K562 (cell line): ENCODE measurements at regions not wholly inside any gene's neighbourhood (a gene's known extent, or its start where the extent isn't known, plus 50 kb on each side); places are given as distances from the start of the nearest gene placed in this dataset.

ENCODE experiments used
- ATAC-seq: fragments of 200-7000 bp; cut with Tn5 transposase; 3 replicates; pipeline ENCODE4 v1.9.1; 2020; ENCODE audit warnings: moderate library complexity
- BruUV-seq: library from RNA; stranded (reverse); fragments of 400-500 nt; replicated peaks from 2 replicates; lab custom pipeline; 2021; lab: Mats Ljungman, UMichigan
- CTCF ChIA-PET: fragments of 300-600 bp; formaldehyde crosslinking; extraction: SDS; loops from one replicate; lab custom pipeline; 2021; ENCODE audit warnings: low intra/inter-chr PET ratio; lab: Yijun Ruan, JAX
- POLR2A ChIA-PET: fragments of 300-600, 350-650 bp; sonication (Branson Sonifier 250); formaldehyde crosslinking; extraction: SDS; loops from one replicate; lab custom pipeline; 2021; ENCODE audit warnings: antibody characterized with exemption, inconsistent platforms; lab: Yijun Ruan, JAX
- DNase-seq, 4 experiments: peaks; one replicate each; pipeline versions ENCODE4 v3.0.0 to v3.0.0-alpha.2; 2011 to 2018; ENCODE audit warnings: low spot score in 3 of 4, mixed read lengths in 3 of 4; ENCODE audit errors: extremely low read depth in 1 of 4
- FAIRE-seq: peaks from 2 replicates; lab custom pipeline; 2011; peaks lifted over from hg19 to GRCh38; lab: Jason Lieb, UNC
- H2AFZ ChIP-seq: 2 replicates; pipeline ENCODE4 v1.6.0; 2011; ENCODE audit warnings: low read depth, low read length, control low read depth, inconsistent platforms
- H3K27ac ChIP-seq: fragments of 200-600 bp; 3 replicates; pipeline ENCODE4 v1.8.0; 2011; ENCODE audit warnings: low read depth, mild to moderate bottlenecking, control low read depth, inconsistent platforms, low read length, moderate library complexity, mixed read lengths; ENCODE audit errors: extremely low read depth
- H3K27me3 ChIP-seq, 2 experiments: fragments of 300-600 bp in 1 of 2; 2 replicates in 1 of 2; 3 replicates in 1 of 2; pipeline versions ENCODE4 v1.6.0 to v1.8.0; 2011; ENCODE audit warnings: inconsistent platforms in 2 of 2, low read length in 2 of 2, mild to moderate bottlenecking in 1 of 2, mixed read lengths in 1 of 2, moderate library complexity in 1 of 2; ENCODE audit not compliant: control insufficient read depth in 2 of 2, insufficient read depth in 2 of 2
- H3K36me3 ChIP-seq: fragments of 300-600 bp; 3 replicates; pipeline ENCODE4 v1.8.0; 2011; ENCODE audit warnings: mild to moderate bottlenecking, low read length, inconsistent platforms; ENCODE audit not compliant: control insufficient read depth, insufficient read depth
- H3K4me1 ChIP-seq, 2 experiments: fragments of 200-600 bp in 1 of 2; replicated peaks in 1 of 2; 2 replicates in 1 of 2; 3 replicates in 1 of 2; pipeline versions ENCODE4 v1.5.1 to v1.8.0; 2011; ENCODE audit warnings: inconsistent platforms in 2 of 2, low read length in 2 of 2, mild to moderate bottlenecking in 1 of 2, mixed read lengths in 1 of 2, moderate library complexity in 1 of 2; ENCODE audit not compliant: control insufficient read depth in 2 of 2, insufficient read depth in 2 of 2
- H3K4me2 ChIP-seq: 2 replicates; pipeline ENCODE4 v1.6.1; 2011; ENCODE audit warnings: low read length, control low read depth, inconsistent platforms, mixed read lengths; ENCODE audit not compliant: insufficient read depth
- H3K4me3 ChIP-seq: fragments of 200-600 bp; sonication (generic), shearing (Covaris generic); 2 replicates; pipeline ENCODE4 v1.5.1; 2016; ENCODE audit warnings: control low read depth, inconsistent platforms
- H3K79me2 ChIP-seq: fragments of 200-600 bp; 3 replicates; pipeline ENCODE4 v1.8.0; 2011; ENCODE audit warnings: low read length, inconsistent platforms; ENCODE audit not compliant: control insufficient read depth, insufficient read depth
- H3K9ac ChIP-seq, 2 experiments: 2 replicates each; pipeline versions ENCODE4 v1.6.0 to v1.6.1; 2011; ENCODE audit warnings: low read depth in 2 of 2, low read length in 2 of 2, control low read depth in 1 of 2, inconsistent platforms in 1 of 2, mild to moderate bottlenecking in 1 of 2, mixed read lengths in 1 of 2; ENCODE audit not compliant: insufficient read depth in 1 of 2
- H3K9me1 ChIP-seq: one replicate; pipeline ENCODE4 v1.6.0; 2011; ENCODE audit warnings: inconsistent platforms, mild to moderate bottlenecking, low read length, moderate library complexity; ENCODE audit not compliant: control insufficient read depth, insufficient read depth
- H3K9me3 ChIP-seq: replicated peaks from 2 replicates; pipeline ENCODE4 v1.5.1; 2011; ENCODE audit warnings: low read depth, low read length, inconsistent platforms; ENCODE audit not compliant: control insufficient read depth, insufficient read depth
- H4K20me1 ChIP-seq: replicated peaks from 2 replicates; pipeline ENCODE4 v1.6.1; 2011; ENCODE audit warnings: low read length, inconsistent platforms, mixed read lengths; ENCODE audit not compliant: control insufficient read depth, insufficient read depth
- ARID3A ChIP-seq: IDR thresholded peaks from 2 replicates; pipeline ENCODE4 v1.6.1; 2012; ENCODE audit warnings: low read depth, low read length, improper control_type of control experiment, borderline replicate concordance
- BACH1 ChIP-seq: fragments of 200-800 bp; sonication (Bioruptor generic); IDR thresholded peaks from 2 replicates; pipeline ENCODE4 v1.6.1; 2016; ENCODE audit warnings: missing genetic modification characterization, missing compliant biosample characterization
- DACH1 ChIP-seq: fragments of 450-650 bp; IDR thresholded peaks from 2 replicates; pipeline ENCODE4 v1.6.1; 2018; ENCODE audit not compliant: partially characterized antibody
- DIDO1 ChIP-seq: fragments of 450-650 bp; IDR thresholded peaks from 2 replicates; pipeline ENCODE4 v1.6.1; 2016; ENCODE audit warnings: low read depth, missing biosample characterization, missing genetic modification characterization
- HMGXB4 ChIP-seq: sonication (generic); formaldehyde crosslinking; IDR thresholded peaks from 2 replicates; pipeline ENCODE4 v1.8.1; 2023; ENCODE audit warnings: mild to moderate bottlenecking, missing genetic modification reagents
- L3MBTL2 ChIP-seq: fragments of 450-650 bp; IDR thresholded peaks from 2 replicates; pipeline ENCODE4 v1.6.1; 2016; ENCODE audit warnings: mild to moderate bottlenecking, moderate library complexity
- NFRKB ChIP-seq: fragments of 450-650 bp; IDR thresholded peaks from 2 replicates; pipeline ENCODE4 v1.6.1; 2016; ENCODE audit warnings: low read depth
- PTRF ChIP-seq: fragments of 450-650 bp; IDR thresholded peaks from 2 replicates; pipeline ENCODE4 v1.6.1; 2016; ENCODE audit warnings: mild to moderate bottlenecking, missing genetic modification characterization, missing compliant biosample characterization
- PURB ChIP-seq: sonication (generic); formaldehyde crosslinking; IDR thresholded peaks from 2 replicates; pipeline ENCODE4 v1.9.0; 2021; ENCODE audit warnings: low read depth, mild to moderate bottlenecking, missing genetic modification reagents
- PYGO2 ChIP-seq: fragments of 450-650 bp; IDR thresholded peaks from 2 replicates; pipeline ENCODE4 v1.6.1; 2016; ENCODE audit warnings: mild to moderate bottlenecking, missing genetic modification characterization, moderate library complexity, missing compliant biosample characterization
- SAFB ChIP-seq: fragments of 200-400 bp; formaldehyde crosslinking; IDR thresholded peaks from 2 replicates; pipeline ENCODE4 v1.6.1; 2017; ENCODE audit warnings: low read depth, low read length, borderline replicate concordance
- SRSF9 ChIP-seq: fragments of 200-400 bp; formaldehyde crosslinking; IDR thresholded peaks from 2 replicates; pipeline ENCODE4 v1.6.1; 2017; ENCODE audit warnings: low read depth, low read length, borderline replicate concordance
- STAT5B ChIP-seq: fragments of 250-450 bp; sonication (Bioruptor Pico); IDR thresholded peaks from 2 replicates; pipeline ENCODE4 v1.8.0; 2021; ENCODE audit warnings: mild to moderate bottlenecking, inconsistent platforms
- ZBTB17 ChIP-seq: fragments of 450-650 bp; formaldehyde crosslinking; IDR thresholded peaks from 2 replicates; pipeline ENCODE4 v1.4.0; 2020; ENCODE audit warnings: mild to moderate bottlenecking
- ZBTB34 ChIP-seq: fragments of 250-450 bp; sonication (Bioruptor Pico); IDR thresholded peaks from 2 replicates; pipeline ENCODE4 v1.8.0; 2021; ENCODE audit warnings: mild to moderate bottlenecking, moderate library complexity
- ZFX ChIP-seq: sonication (generic); formaldehyde crosslinking; IDR thresholded peaks from 2 replicates; pipeline ENCODE4 v1.8.0; 2022; ENCODE audit warnings: mild to moderate bottlenecking, missing genetic modification reagents, moderate library complexity
- ZNF764 ChIP-seq: fragments of 250-450 bp; sonication (Bioruptor Pico); IDR thresholded peaks from 2 replicates; pipeline ENCODE4 v1.4.0; 2020; ENCODE audit warnings: low read depth, mild to moderate bottlenecking, moderate library complexity
- WGBS: fragments of 100-300 bp; shearing (Covaris generic); methylation state at CpG from one replicate; pipeline ENCODE4 v1.1.6; 2016; ENCODE audit warnings: low coverage, mixed read lengths; ENCODE audit not compliant: insufficient coverage; ENCODE audit errors: missing lambda C conversion rate; 5-methylcytosine and 5-hydroxymethylcytosine counted together
- in situ Hi-C: fragments of 300-500 bp; cut with MboI; formaldehyde crosslinking; loops from 4 replicates; pipeline ENCODE4 v1.15.0; 2018; ENCODE audit warnings: inconsistent platforms, mixed read lengths
- intact Hi-C: fragments of 100-400 bp; cut with micrococcal nuclease; formaldehyde crosslinking; loops from 2 replicates; pipeline ENCODE4 v1.14.2; 2022
- TF ChIP-seq, protein P1 (sequence below), 2 experiments: IDR thresholded peaks; 2 replicates each; pipeline ENCODE4 v1.6.1; 2011; ENCODE audit warnings: borderline replicate concordance in 1 of 2, control low read depth in 1 of 2, low read depth in 1 of 2, low read length in 1 of 2, mild to moderate bottlenecking in 1 of 2, mixed read lengths in 1 of 2, moderate library complexity in 1 of 2; ENCODE audit not compliant: insufficient read depth in 1 of 2, insufficient read length in 1 of 2, poor library complexity in 1 of 2, severe bottlenecking in 1 of 2; ENCODE audit errors: extremely low read depth in 1 of 2

DNA sequence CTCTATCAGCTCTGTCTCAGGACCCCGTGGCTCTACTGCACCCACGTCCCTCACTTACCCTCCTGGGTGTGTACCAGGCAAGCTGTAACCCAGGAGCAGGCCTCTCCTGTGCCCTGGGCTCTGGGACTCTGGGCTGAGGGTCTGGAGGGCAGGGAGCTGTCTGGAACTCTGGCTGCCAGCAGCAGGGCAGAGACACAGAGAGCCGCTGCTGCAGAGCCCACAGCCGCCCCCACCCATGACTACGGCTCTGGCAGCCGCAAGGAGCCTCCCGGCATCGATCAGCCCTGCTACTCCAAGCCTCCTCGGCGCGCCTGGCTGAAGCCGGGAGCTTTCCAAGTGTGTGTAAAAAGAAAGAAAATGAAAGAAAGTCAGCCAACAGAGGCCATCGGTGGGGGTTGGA, 103.7 kb upstream of the ATP2B2 start:
- H3K27me3 ChIP-seq, result peaks cover 0 to 9% of the 10 kb centered on the region in 2 experiments; a peak in 2 of 5 replicates
- CTCF ChIA-PET, result interaction anchor here (0.6 kb wide), 1 partner anchor 434 kb away, joined by 3 read pairs; no protein-coding TSS in a partner anchor
- no peak for TF ChIP-seq ZFX (CRISPR knock-in tag)
- TF ChIP-seq PYGO2 (tag), result no peak
- TF ChIP-seq BACH1, result no peak
- no peak for TF ChIP-seq PTRF
- TF ChIP-seq L3MBTL2, result no peak
- no peak for TF ChIP-seq HMGXB4 (CRISPR knock-in tag)
- TF ChIP-seq PURB (CRISPR knock-in tag), result no peak
- TF ChIP-seq STAT5B, result no peak
- no peak for TF ChIP-seq ZBTB17
- no peak for TF ChIP-seq ZBTB34 (CRISPR knock-in tag)
- TF ChIP-seq, protein P1, sequence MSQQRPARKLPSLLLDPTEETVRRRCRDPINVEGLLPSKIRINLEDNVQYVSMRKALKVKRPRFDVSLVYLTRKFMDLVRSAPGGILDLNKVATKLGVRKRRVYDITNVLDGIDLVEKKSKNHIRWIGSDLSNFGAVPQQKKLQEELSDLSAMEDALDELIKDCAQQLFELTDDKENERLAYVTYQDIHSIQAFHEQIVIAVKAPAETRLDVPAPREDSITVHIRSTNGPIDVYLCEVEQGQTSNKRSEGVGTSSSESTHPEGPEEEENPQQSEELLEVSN (IDR thresholded peaks at IDR 0.05; ENCODE audit: borderline replicate concordance in 1 of 2, extremely low read depth in 1 of 2, insufficient read depth in 1 of 2, insufficient read length in 1 of 2, low read depth in 1 of 2, low read length in 1 of 2, poor library complexity in 1 of 2, severe bottlenecking in 1 of 2), result no peak
- TF ChIP-seq DIDO1 (tag), result no peak
- TF ChIP-seq ZNF764 (CRISPR knock-in tag), result no peak
- no peak for TF ChIP-seq SRSF9
- no peak for TF ChIP-seq ARID3A
- no peak for TF ChIP-seq SAFB
- no peak for TF ChIP-seq NFRKB
- no peak for TF ChIP-seq DACH1

More for the DNA sequence above, 103.7 kb upstream of the ATP2B2 start:
- in situ Hi-C loops (no loop called here), intact Hi-C loops (no loop called here)
- Histone ChIP-seq H3K4me1 (no peaks in the 10 kb centered on the region), H3K9ac (no peak overlapping the region), H3K9me3 (no peaks in the 10 kb centered on the region), H3K79me2 (no peaks in the 10 kb centered on the region), H3K4me3 (no peak overlapping the region), H3K9me1 (no peaks in the 10 kb centered on the region), H3K27ac (no peak overlapping the region), H4K20me1 (peaks cover 5% of the 10 kb centered on the region; the same call in 1 of the 2 replicates), H3K36me3 (no peaks in the 10 kb centered on the region), H3K4me2 (no peak overlapping the region), H2AFZ (no peak overlapping the region)
- DNase-seq, result no peak
- no TSS peak for BruUV-seq
- POLR2A ChIA-PET, result interaction anchor here (0.6 kb wide), 3 partner anchors 204 to 224 kb away, joined by 3 read pairs; no protein-coding TSS in a partner anchor
- ATAC-seq, result no peak
- FAIRE-seq, result no peak
- WGBS, result 0% methylated on average over 13 of the region's 13 CpGs
